HG03457 (cell line): ENCODE measurements at regions not wholly inside any gene's neighbourhood (a gene's known extent, or its start where the extent isn't known, plus 50 kb on each side); places are given as distances from the start of the nearest gene placed in this dataset.

ENCODE experiments used
- ATAC-seq: cut with Tn5 transposase; IDR thresholded peaks from one replicate; pipeline ENCODE4 v1.9.1; 2021; ENCODE audit warnings: moderate number of reproducible peaks; ENCODE audit not compliant: unreplicated experiment

DNA sequence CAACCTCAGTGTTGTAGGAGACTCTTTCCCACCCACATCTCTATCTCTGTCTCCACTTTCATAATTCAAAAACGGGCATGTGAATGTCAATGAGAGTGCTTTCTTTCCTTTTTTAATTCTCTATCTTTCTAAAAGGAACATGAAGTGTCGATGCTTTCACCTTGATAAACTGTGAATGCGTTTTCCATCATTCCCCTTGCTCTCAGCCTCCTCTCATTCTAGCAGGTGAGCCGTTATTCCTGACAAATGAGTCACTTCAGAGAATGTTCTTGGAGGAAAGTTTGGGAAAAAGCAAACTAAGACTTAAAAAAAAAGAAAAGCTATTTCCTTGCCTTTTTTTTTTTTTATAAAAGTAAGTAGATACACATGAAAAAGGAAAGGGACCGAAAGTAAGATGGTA lies 226.0 kb upstream of the C1orf87 start:
- no peak for ATAC-seq

- no peak for ATAC-seq
Observed at GRCh38 chr1:60298290-60298689, 224.7 kb upstream of the C1orf87 start.

- no peak for ATAC-seq
Observed at GRCh38 chr1:60296794-60297193, 223.2 kb upstream of the C1orf87 start.

DNA sequence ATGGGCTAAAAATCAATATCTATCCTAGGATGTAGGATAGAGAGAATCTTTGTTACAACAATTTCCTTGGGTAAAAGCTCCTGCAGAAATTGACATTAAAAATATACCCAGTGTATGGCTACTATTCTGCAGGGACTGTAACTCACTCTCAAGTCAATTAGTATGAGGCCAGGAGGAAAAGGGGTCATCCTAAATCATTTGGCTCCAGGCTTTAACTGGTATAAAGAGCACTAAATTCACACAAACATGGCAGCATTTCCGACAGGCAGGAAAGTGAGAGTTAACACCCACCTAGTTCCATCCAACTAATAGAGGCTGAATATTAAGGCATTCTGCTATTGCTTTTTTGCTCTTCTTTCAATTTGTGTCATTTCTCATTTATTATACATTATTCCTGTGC lies 218.6 kb upstream of the C1orf87 start:
- no peak for ATAC-seq

- ATAC-seq: no peak
Observed at GRCh38 chr1:60290393-60290792, 216.8 kb upstream of the C1orf87 start.

DNA sequence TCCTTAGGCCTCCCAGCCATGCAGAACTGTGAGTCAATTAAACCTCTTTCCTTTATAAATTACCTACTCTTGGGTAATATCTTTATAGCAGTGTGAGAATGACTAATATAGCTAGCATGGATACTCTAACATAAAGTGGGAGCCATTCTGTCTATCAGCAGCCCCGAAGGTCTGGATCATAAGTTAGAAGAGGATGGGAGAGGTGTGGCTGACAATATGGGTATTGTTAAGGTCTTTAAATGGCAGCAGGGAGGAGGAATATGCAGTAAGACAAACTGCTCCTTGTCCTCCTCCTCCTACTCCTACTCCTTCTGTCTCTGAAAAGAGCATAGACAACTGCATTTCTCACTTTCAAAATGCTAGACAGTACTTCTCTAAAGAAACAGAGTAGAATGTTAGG lies 214.0 kb upstream of the C1orf87 start:
- no peak for ATAC-seq

GRCh38 chr1:60283690-60284089 lies 210.1 kb upstream of the C1orf87 start:
- ATAC-seq: no peak

DNA sequence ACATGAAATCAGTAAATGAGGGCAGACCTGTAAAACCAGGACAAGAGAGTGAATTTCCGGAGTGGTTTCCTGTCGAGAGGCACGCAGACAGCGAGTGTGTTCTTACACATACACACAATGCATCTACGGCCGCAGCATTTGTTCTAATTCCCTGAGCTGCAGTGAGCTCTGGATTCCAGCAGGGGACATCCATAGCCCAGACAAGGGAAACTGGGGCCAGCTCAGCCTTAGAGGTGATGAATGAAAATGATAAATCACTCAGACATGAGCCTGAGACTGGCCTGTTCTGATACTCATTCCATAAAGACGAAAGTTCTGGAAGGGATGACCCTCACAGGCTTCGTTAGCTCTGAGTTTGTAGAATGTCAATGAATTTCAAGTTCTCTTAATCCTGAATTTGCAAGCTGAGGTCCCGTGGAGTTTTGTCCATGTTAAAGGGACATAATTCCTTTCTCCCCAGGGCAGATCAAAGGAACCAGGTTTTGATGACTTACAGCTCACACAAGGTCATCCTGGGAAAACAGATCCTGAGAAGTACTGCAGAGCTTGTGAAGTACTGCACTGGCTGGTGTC lies 207.9 kb upstream of the C1orf87 start:
- peak; percentile 91 for ATAC-seq

DNA sequence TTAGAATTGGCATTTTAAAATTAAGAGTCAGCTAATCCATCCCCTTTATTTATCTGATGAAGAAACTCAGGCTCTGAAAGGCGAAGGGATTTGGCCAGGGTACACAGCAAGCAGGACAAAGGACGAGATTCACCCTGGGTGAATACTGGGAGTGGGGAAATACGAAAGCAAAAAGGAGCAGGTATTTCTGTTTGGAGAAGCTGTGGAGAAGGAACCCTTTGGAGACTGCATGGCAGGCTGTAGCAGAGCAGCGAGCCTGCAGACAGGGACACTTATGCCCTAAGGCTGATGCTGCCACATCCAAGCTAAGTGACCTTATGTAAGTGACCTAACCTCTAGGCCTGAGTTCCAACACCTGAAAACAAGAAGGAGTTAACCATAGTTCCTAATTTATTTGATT lies 207.2 kb upstream of the C1orf87 start:
- no peak for ATAC-seq

GRCh38 chr1:60280256-60280655 lies 206.7 kb upstream of the C1orf87 start:
- ATAC-seq: no peak

DNA sequence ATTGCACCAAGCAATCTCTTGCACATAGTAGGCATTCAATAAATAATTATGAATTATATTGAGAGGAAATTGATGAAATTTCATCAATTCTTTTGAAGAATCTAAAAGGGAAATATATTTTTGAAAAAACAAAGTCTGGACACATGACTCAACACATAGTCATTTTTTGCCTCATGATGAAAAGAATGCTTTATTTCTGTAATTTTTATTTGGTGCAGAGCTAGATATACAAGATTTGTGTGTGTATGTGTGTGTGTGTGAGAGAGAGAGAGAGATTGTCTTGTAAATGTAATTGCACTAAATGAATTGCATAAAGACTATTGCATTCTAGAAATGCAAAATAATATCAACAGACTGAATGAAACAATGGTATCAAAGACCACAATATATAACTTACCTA lies 206.2 kb upstream of the C1orf87 start:
- no peak for ATAC-seq

DNA sequence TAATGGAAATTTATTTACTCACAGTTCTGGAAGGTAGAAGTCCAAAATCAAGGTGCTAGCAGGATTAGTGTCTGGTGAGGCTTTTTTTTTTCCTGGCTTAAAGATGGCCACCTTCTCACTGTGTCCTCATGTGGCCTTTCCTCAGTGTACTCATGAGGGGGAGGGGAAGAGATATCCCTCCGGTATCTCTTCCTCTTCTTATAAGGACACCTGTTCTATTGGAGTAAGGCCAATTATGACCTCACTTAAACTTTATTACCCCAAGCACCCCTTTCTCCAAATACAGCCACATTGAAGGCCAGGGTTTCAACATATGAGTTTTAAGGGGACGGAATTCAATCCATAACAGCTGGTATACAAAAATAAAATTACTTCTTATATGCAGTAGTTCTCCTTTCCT lies 203.7 kb upstream of the C1orf87 start:
- no peak for ATAC-seq

- no peak for ATAC-seq
Observed at GRCh38 chr1:60274422-60275290, 201.1 kb upstream of the C1orf87 start.

DNA sequence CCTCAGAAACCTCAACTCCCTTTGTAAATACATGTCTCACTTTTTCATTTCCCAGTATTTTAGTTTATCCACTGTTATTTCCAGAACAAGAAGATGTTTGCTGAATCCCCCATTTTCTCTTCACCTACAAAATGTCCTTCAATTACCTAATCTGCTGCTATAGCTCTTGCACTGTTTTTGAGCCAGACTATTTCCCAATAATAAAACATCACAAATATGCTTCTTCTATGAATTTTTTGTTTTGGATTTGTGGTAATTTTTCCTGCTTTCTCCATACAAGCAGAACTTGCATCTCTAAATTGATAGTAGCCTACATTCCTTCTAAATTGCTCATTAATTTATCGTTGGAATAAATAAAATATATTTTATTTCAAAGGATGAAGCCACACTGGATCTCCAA lies 199.6 kb upstream of the C1orf87 start:
- no peak for ATAC-seq

GRCh38 chr1:60271041-60271440 lies 197.5 kb upstream of the C1orf87 start:
- ATAC-seq: no peak

GRCh38 chr1:60268451-60268850 lies 194.9 kb upstream of the C1orf87 start:
- no peak for ATAC-seq

- ATAC-seq: no peak
Observed at GRCh38 chr1:60265560-60266535, 192.3 kb upstream of the C1orf87 start.

- no peak for ATAC-seq
Observed at GRCh38 chr1:60262701-60263100, 189.1 kb upstream of the C1orf87 start.

DNA sequence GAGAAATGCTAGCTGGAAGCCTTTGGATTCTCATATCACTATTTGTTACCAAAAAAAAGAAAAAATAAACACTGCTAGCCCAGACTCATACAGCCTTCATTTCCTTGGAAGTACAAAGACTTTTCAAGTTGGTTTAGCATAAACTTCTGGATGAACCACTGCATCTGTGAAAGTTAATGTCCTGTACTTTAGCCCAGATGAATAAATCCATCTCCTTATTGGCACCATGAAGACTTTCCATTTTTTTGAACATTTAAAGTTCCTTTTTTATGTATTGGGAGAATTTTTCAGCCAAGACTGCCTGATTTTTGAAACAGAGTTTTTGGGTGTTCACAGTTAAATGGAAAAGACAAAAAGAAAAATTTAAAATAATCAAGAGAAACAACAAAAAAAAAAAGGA lies 184.0 kb upstream of the C1orf87 start:
- no peak for ATAC-seq

DNA sequence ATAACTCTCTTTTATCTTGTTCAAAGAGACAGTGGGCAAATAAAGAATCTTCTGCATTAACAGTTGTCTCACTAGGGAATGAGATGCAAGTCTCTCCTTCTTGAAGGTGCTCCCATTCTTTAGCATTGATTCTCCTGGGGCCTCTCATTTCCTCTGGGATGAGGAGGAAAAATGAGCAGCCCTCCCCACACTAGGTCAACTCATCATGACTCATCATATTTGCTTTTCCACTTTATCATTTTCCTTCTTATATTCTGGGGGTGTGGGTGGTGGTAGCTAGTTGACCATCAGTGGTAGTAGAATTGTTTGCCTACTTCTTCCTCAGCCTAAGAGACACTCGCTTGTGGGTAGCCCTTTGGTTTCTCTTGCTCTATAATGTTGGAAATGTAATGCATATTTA lies 182.0 kb upstream of the C1orf87 start:
- ATAC-seq: no peak

DNA sequence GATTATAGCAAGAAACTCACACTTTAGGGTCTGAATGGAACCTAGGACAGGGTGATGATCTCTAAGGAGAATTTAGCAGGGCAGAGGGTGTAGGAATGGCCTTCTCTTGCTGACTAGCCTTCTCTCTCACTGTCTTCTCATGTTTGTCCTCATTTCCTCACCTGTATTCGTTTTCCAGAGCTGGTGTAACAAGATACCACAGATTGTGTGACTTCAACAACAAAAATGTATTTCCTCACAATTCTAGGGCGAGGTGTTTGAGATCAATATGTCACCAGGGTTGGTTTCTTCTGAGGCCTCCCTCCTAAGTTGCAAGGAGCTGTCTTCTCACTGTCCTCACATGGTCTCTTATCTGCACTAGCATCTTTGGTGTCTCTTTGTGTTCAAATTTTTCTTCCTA lies 177.9 kb upstream of the C1orf87 start:
- ATAC-seq: no peak
